HCT116 (cell line): ENCODE measurements at regions not wholly inside any gene's neighbourhood (a gene's known extent, or its start where the extent isn't known, plus 50 kb on each side); places are given as distances from the start of the nearest gene placed in this dataset.

Experiments
- ATAC-seq: fragments of 200-7000 bp; cut with Tn5 transposase; 2 replicates; pipeline ENCODE4 v1.9.1; 2020; ENCODE audit warnings: mild to moderate bottlenecking, moderate library complexity
- BruUV-seq: library from RNA; stranded (reverse); fragments of 400-500 nt; replicated peaks from 2 replicates; lab custom pipeline; 2021; lab: Mats Ljungman, UMichigan
- CTCF ChIA-PET: fragments of 300-600 bp; sonication (Branson Sonifier 250); formaldehyde crosslinking; loops from one replicate; lab custom pipeline; 2021; ENCODE audit warnings: antibody characterized with exemption; lab: Charles Lee
- POLR2A ChIA-PET: fragments of 300-600, 350-600 bp; sonication (Branson Sonifier 250); formaldehyde crosslinking; loops from one replicate; lab custom pipeline; 2021; ENCODE audit warnings: antibody characterized with exemption; lab: Charles Lee
- RAD21 ChIA-PET, 2 experiments: fragments of 300-600 bp; sonication (Branson Sonifier 250); formaldehyde crosslinking; loops; one replicate each; lab custom pipeline; 2023; ENCODE audit warnings: low total read pairs in 2 of 2; ENCODE audit not compliant: uncharacterized antibody in 2 of 2, unreplicated experiment in 2 of 2, low non-redundant PET in 1 of 2; lab: Charles Lee
- DNase-seq: peaks from one replicate; pipeline ENCODE4 v3.0.0-alpha.2; 2010; ENCODE audit warnings: low read depth, low spot score
- H2AFZ ChIP-seq: fragments of 200-600 bp; shearing (Covaris generic), sonication (generic); 2 replicates; pipeline ENCODE4 v1.6.1; 2017; ENCODE audit warnings: low read depth, mixed run types, mixed read lengths, antibody characterized with exemption, low read length; ENCODE audit not compliant: poor library complexity, severe bottlenecking
- H3K27ac ChIP-seq: 2 replicates; pipeline ENCODE4 v1.5.1; 2012; ENCODE audit warnings: low read depth, low read length
- H3K27me3 ChIP-seq: fragments of 200-600 bp; sonication (generic); 2 replicates; pipeline ENCODE4 v1.6.1; 2016; ENCODE audit warnings: mixed run types, low read length, mixed read lengths; ENCODE audit not compliant: insufficient read depth
- H3K36me3 ChIP-seq, 2 experiments: fragments of 200-500 bp in 1 of 2; fragments of 200-600 bp in 1 of 2; sonication (Bioruptor generic) in 1 of 2; sonication (generic) in 1 of 2; 2 replicates each; pipeline versions ENCODE4 v1.5.1 to v1.6.1; 2014 to 2016; ENCODE audit warnings: low read length in 2 of 2, inconsistent platforms in 1 of 2, mixed read lengths in 1 of 2, mixed run types in 1 of 2; ENCODE audit not compliant: insufficient read depth in 2 of 2, control insufficient read depth in 1 of 2
- H3K4me1 ChIP-seq, 2 experiments: fragments of 200-600 bp in 1 of 2; sonication (generic) in 1 of 2; 2 replicates each; pipeline versions ENCODE4 v1.5.1 to v1.6.1; 2012 to 2017; ENCODE audit warnings: low read length in 2 of 2, inconsistent platforms in 1 of 2, mild to moderate bottlenecking in 1 of 2, mixed read lengths in 1 of 2, mixed run types in 1 of 2, moderate library complexity in 1 of 2; ENCODE audit not compliant: insufficient read depth in 2 of 2, control insufficient read depth in 1 of 2
- H3K4me2 ChIP-seq: fragments of 200-600 bp; sonication (generic); 2 replicates; pipeline ENCODE4 v1.6.1; 2017; ENCODE audit warnings: mixed run types, low read length, mixed read lengths
- H3K4me3 ChIP-seq, 2 experiments: fragments of 200-600 bp in 1 of 2; sonication (generic) in 1 of 2; replicated peaks in 1 of 2; 2 replicates each; pipeline ENCODE4 v1.5.1; 2011 to 2016; ENCODE audit warnings: low read length in 2 of 2, control low read depth in 1 of 2, low read depth in 1 of 2, mild to moderate bottlenecking in 1 of 2, mixed read lengths in 1 of 2, mixed run types in 1 of 2
- H3K79me2 ChIP-seq: fragments of 200-600 bp; sonication (generic); 2 replicates; pipeline ENCODE4 v1.6.1; 2017; ENCODE audit warnings: mild to moderate bottlenecking, mixed run types, low read length, moderate library complexity, mixed read lengths; ENCODE audit not compliant: insufficient read depth
- H3K9ac ChIP-seq: fragments of 200-600 bp; sonication (generic); 2 replicates; pipeline ENCODE4 v1.6.1; 2016; ENCODE audit warnings: low read length, mixed read lengths
- H3K9me2 ChIP-seq: fragments of 200-600 bp; sonication (generic), shearing (Covaris generic); 2 replicates; pipeline ENCODE4 v1.6.1; 2017; ENCODE audit warnings: mixed run types, mild to moderate bottlenecking, moderate library complexity; ENCODE audit not compliant: insufficient read depth
- H3K9me3 ChIP-seq, 2 experiments: fragments of 200-500 bp in 1 of 2; fragments of 200-600 bp in 1 of 2; sonication (Bioruptor generic) in 1 of 2; sonication (generic) in 1 of 2; 2 replicates each; pipeline ENCODE4 v1.6.1; 2014 to 2017; ENCODE audit warnings: low read length in 2 of 2, mixed read lengths in 2 of 2, inconsistent platforms in 1 of 2, low read depth in 1 of 2, mild to moderate bottlenecking in 1 of 2, mixed run types in 1 of 2, moderate library complexity in 1 of 2; ENCODE audit not compliant: control insufficient read depth in 1 of 2, insufficient read depth in 1 of 2
- H4K20me1 ChIP-seq: fragments of 200-600 bp; sonication (generic), shearing (Covaris generic); 2 replicates; pipeline ENCODE4 v1.6.1; 2017; ENCODE audit warnings: mixed run types, mild to moderate bottlenecking, moderate library complexity; ENCODE audit not compliant: insufficient read depth
- CBX3 ChIP-seq: IDR thresholded peaks from 2 replicates; pipeline ENCODE4 v1.6.1; 2012; ENCODE audit warnings: low read depth
- CTCF ChIP-seq, 3 experiments: fragments of 200-600 bp in 1 of 3; sonication (generic) in 1 of 3; IDR thresholded peaks in 2 of 3; conservative IDR thresholded peaks in 1 of 3; 2 replicates each; pipeline ENCODE4 v1.5.1; 2012 to 2017; ENCODE audit warnings: low read depth in 2 of 3, low read length in 2 of 3, antibody characterized with exemption in 1 of 3, borderline replicate concordance in 1 of 3, control low read depth in 1 of 3, mild to moderate bottlenecking in 1 of 3, mixed read lengths in 1 of 3, mixed run types in 1 of 3, moderate library complexity in 1 of 3; ENCODE audit not compliant: insufficient read depth in 1 of 3
- EGR1 ChIP-seq: IDR thresholded peaks from 2 replicates; pipeline ENCODE4 v1.6.1; 2012; ENCODE audit warnings: low read depth
- ELF1 ChIP-seq: IDR thresholded peaks from 2 replicates; pipeline ENCODE4 v1.6.1; 2012; ENCODE audit warnings: low read depth, borderline replicate concordance
- EZH2 ChIP-seq: fragments of 200-600 bp; sonication (generic); IDR thresholded peaks from 2 replicates; pipeline ENCODE4 v1.6.1; 2017; ENCODE audit warnings: antibody characterized with exemption, mixed run types
- FOSL1 ChIP-seq: IDR thresholded peaks from 2 replicates; pipeline ENCODE4 v1.6.1; 2012; ENCODE audit warnings: low read depth
- JUND ChIP-seq: IDR thresholded peaks from 2 replicates; pipeline ENCODE4 v1.6.1; 2012
- POLR2AphosphoS5 ChIP-seq: IDR thresholded peaks from 2 replicates; pipeline ENCODE4 v1.6.1; 2011; ENCODE audit warnings: mild to moderate bottlenecking, low read depth, low read length, moderate library complexity
- RAD21 ChIP-seq: IDR thresholded peaks from 2 replicates; pipeline ENCODE4 v1.6.1; 2012; ENCODE audit warnings: low read depth, mild to moderate bottlenecking
- REST ChIP-seq: IDR thresholded peaks from 2 replicates; pipeline ENCODE4 v1.6.1; 2012; ENCODE audit warnings: low read depth
- SIN3A ChIP-seq: IDR thresholded peaks from 2 replicates; pipeline ENCODE4 v1.6.1; 2012; ENCODE audit warnings: low read depth
- SRF ChIP-seq: IDR thresholded peaks from 2 replicates; pipeline ENCODE4 v1.6.1; 2012; ENCODE audit warnings: low read depth
- TCF7L2 ChIP-seq: IDR thresholded peaks from 2 replicates; pipeline ENCODE4 v1.7.0; 2011; ENCODE audit warnings: borderline replicate concordance, inconsistent platforms; ENCODE audit not compliant: insufficient read depth, insufficient read length; ENCODE audit errors: extremely low read depth
- YY1 ChIP-seq: IDR thresholded peaks from 2 replicates; pipeline ENCODE4 v1.6.1; 2011; ENCODE audit warnings: low read length, low read depth, moderate library complexity, mild to moderate bottlenecking; ENCODE audit not compliant: insufficient replicate concordance; ENCODE audit errors: extremely low read depth
- ZBTB33 ChIP-seq: IDR thresholded peaks from 2 replicates; pipeline ENCODE4 v1.6.1; 2011; ENCODE audit warnings: mild to moderate bottlenecking, low read length, moderate library complexity; ENCODE audit not compliant: insufficient replicate concordance; ENCODE audit errors: extremely low read depth
- ZFX ChIP-seq: fragments of 450-650 bp; IDR thresholded peaks from 2 replicates; pipeline ENCODE4 v1.6.1; 2017
- ZNF274 ChIP-seq: fragments of 200-500 bp; sonication (Bioruptor generic); IDR thresholded peaks from 2 replicates; pipeline ENCODE4 v1.6.1; 2014; ENCODE audit warnings: mild to moderate bottlenecking, low read depth, low read length, inconsistent platforms
- intact Hi-C: fragments of 100-400 bp; cut with micrococcal nuclease; formaldehyde crosslinking; loops from 2 replicates; pipeline ENCODE4 v1.10.0; 2022

GRCh38 chr1:36722871-36723270 is 240.2 kb upstream of the CSF3R start (continued):
- TF ChIP-seq REST = no peak
- TF ChIP-seq ZFX = no peak
- no peak for TF ChIP-seq SRF

- H4K20me1 ChIP-seq = no peaks in the 10 kb centered on the region
- no peaks in the 10 kb centered on the region for H3K4me1 ChIP-seq
- H3K27me3 ChIP-seq = peaks cover 58% of the 10 kb centered on the region
- BruUV-seq = no TSS peak
- no peak overlapping the region for H3K9ac ChIP-seq
- ATAC-seq = no peak
- no peaks in the 10 kb centered on the region for H3K9me3 ChIP-seq
- ChIA-PET CTCF (no interaction called here), RAD21 (no interaction called here), POLR2A (no interaction called here)
- no peak overlapping the region for H3K4me3 ChIP-seq
- no peak overlapping the region for H3K4me2 ChIP-seq
- DNase-seq = no peak
- H3K36me3 ChIP-seq = no peaks in the 10 kb centered on the region
- no peak overlapping the region for H3K27ac ChIP-seq
- no peaks in the 10 kb centered on the region for H3K9me2 ChIP-seq
- intact Hi-C loops = no loop called here
- no peaks in the 10 kb centered on the region for H3K79me2 ChIP-seq
- H2AFZ ChIP-seq = no peak overlapping the region
- TF ChIP-seq SIN3A (no peak), YY1 (no peak), EGR1 (no peak), CBX3 (no peak), ZBTB33 (no peak), ZNF274 (no peak), JUND (no peak), RAD21 (no peak), POLR2AphosphoS5 (no peak), TCF7L2 (no peak), SRF (no peak), FOSL1 (no peak), CTCF (IDR thresholded peaks at IDR 0.05 in 2 of 3, conservative IDR thresholded peaks at IDR 0.05 in 1 of 3; ENCODE audit: borderline replicate concordance in 1 of 3, insufficient read depth in 1 of 3, low read depth in 2 of 3, low read length in 2 of 3) (no peak), EZH2 (no peak), ELF1 (no peak)
These were observed 238.5 kb upstream of the CSF3R start for GRCh38 chr1:36721261-36721660.
